Neural progenitor cell (in vitro differentiated cells): ENCODE measurements at regions not wholly inside any gene's neighbourhood (a gene's known extent, or its start where the extent isn't known, plus 50 kb on each side); places are given as distances from the start of the nearest gene placed in this dataset.

ENCODE experiments used
- DNase-seq: peaks from one replicate; pipeline ENCODE4 v3.0.0-alpha.2; 2016; ENCODE audit warnings: low spot score
- H2AFZ ChIP-seq: fragments of 200-600 bp; sonication (generic); replicated peaks from 2 replicates; pipeline ENCODE4 v1.6.1; 2016; ENCODE audit warnings: antibody characterized with exemption
- H3F3A ChIP-seq: fragments of 200-600 bp; sonication (generic); 2 replicates; pipeline ENCODE4 v1.6.1; 2016; ENCODE audit warnings: antibody characterized with exemption, low read depth
- H3K27ac ChIP-seq: fragments of 200-600 bp; sonication (generic); 2 replicates; pipeline ENCODE4 v1.5.1; 2016; ENCODE audit warnings: mild to moderate bottlenecking
- H3K27me3 ChIP-seq: fragments of 200-600 bp; sonication (generic); 2 replicates; pipeline ENCODE4 v1.6.1; 2016; ENCODE audit warnings: mild to moderate bottlenecking, moderate library complexity
- H3K36me3 ChIP-seq: fragments of 200-600 bp; sonication (generic); 2 replicates; pipeline ENCODE4 v1.5.1; 2016
- H3K4me1 ChIP-seq: fragments of 200-600 bp; sonication (generic); 2 replicates; pipeline ENCODE4 v1.6.1; 2016; ENCODE audit warnings: mixed run types
- H3K4me2 ChIP-seq: fragments of 200-600 bp; sonication (generic); 2 replicates; pipeline ENCODE4 v1.6.1; 2016
- H3K4me3 ChIP-seq: fragments of 200-600 bp; sonication (generic); 2 replicates; pipeline ENCODE4 v1.5.1; 2016
- H3K79me2 ChIP-seq: fragments of 200-600 bp; sonication (generic); 2 replicates; pipeline ENCODE4 v1.6.1; 2016; ENCODE audit warnings: low read depth
- H3K9ac ChIP-seq: fragments of 200-600 bp; sonication (generic); 2 replicates; pipeline ENCODE4 v1.6.1; 2016
- H3K9me3 ChIP-seq: fragments of 200-600 bp; sonication (generic); 2 replicates; pipeline ENCODE4 v1.5.1; 2016; ENCODE audit warnings: low read depth
- H4K20me1 ChIP-seq: fragments of 200-600 bp; sonication (generic); 2 replicates; pipeline ENCODE4 v1.6.1; 2016; ENCODE audit warnings: low read depth
- H3K27ac Mint-ChIP-seq: 3 replicates; pipeline ENCODE4 v1.8.0; 2021; ENCODE audit warnings: mixed read lengths
- H3K27me3 Mint-ChIP-seq: 2 replicates; pipeline ENCODE4 v1.8.0; 2022; ENCODE audit warnings: low read depth, mild to moderate bottlenecking, inconsistent platforms, moderate library complexity, mixed read lengths; ENCODE audit not compliant: insufficient read depth
- H3K36me3 Mint-ChIP-seq: 3 replicates; pipeline ENCODE4 v1.8.0; 2021; ENCODE audit warnings: mixed read lengths
- H3K4me1 Mint-ChIP-seq: 3 replicates; pipeline ENCODE4 v1.8.0; 2021; ENCODE audit warnings: mixed read lengths
- H3K4me3 Mint-ChIP-seq: 3 replicates; pipeline ENCODE4 v1.8.0; 2021; ENCODE audit warnings: mild to moderate bottlenecking, moderate library complexity, mixed read lengths
- H3K9me3 Mint-ChIP-seq: 3 replicates; pipeline ENCODE4 v1.8.0; 2020; ENCODE audit warnings: mixed read lengths
- CTCF ChIP-seq: fragments of 200-600 bp; sonication (generic); IDR thresholded peaks from 2 replicates; pipeline ENCODE4 v1.5.1; 2017; ENCODE audit warnings: antibody characterized with exemption, mild to moderate bottlenecking
- EZH2 ChIP-seq: fragments of 200-600 bp; sonication (generic); IDR thresholded peaks from 2 replicates; pipeline ENCODE4 v1.6.1; 2017; ENCODE audit warnings: antibody characterized with exemption, mild to moderate bottlenecking, moderate library complexity
- EZH2phosphoT487 ChIP-seq: fragments of 200-600 bp; sonication (generic); IDR thresholded peaks from 2 replicates; pipeline ENCODE4 v1.6.1; 2017; ENCODE audit warnings: antibody characterized with exemption

- no peaks in the 10 kb centered on the region for H3F3A ChIP-seq
- no peak overlapping the region for H3K27ac ChIP-seq
- Mint-ChIP-seq H3K36me3 (no peaks in the 10 kb centered on the region), H3K4me3 (no peak overlapping the region), H3K9me3 (no peaks in the 10 kb centered on the region), H3K27ac (no peak overlapping the region), H3K4me1 (no peaks in the 10 kb centered on the region), H3K27me3 (peaks cover 2% of the 10 kb centered on the region)
- TF ChIP-seq EZH2 (no peak), EZH2phosphoT487 (no peak), CTCF (no peak)
- H4K20me1 ChIP-seq: no peaks in the 10 kb centered on the region
- no peaks in the 10 kb centered on the region for H3K27me3 ChIP-seq
- H3K9ac ChIP-seq: no peak overlapping the region
- H3K79me2 ChIP-seq: no peaks in the 10 kb centered on the region
- H2AFZ ChIP-seq: no peak overlapping the region
- H3K9me3 ChIP-seq: no peaks in the 10 kb centered on the region
- H3K36me3 ChIP-seq: no peaks in the 10 kb centered on the region
- no peak overlapping the region for H3K4me2 ChIP-seq
- H3K4me3 ChIP-seq: no peak overlapping the region
- no peak for DNase-seq
- no peaks in the 10 kb centered on the region for H3K4me1 ChIP-seq
These were observed 340.7 kb upstream of the ARX start for GRCh38 chrX:25356456-25356855.

- Histone ChIP-seq H3K4me3 (no peak overlapping the region), H3K4me1 (peaks cover 10% of the 10 kb centered on the region), H3K27me3 (no peaks in the 10 kb centered on the region), H3F3A (peaks cover 4% of the 10 kb centered on the region), H3K9me3 (no peaks in the 10 kb centered on the region), H3K27ac (peak overlapping the region; percentile 74), H3K4me2 (peak overlapping the region; percentile 47), H3K9ac (no peak overlapping the region), H3K36me3 (no peaks in the 10 kb centered on the region), H3K79me2 (no peaks in the 10 kb centered on the region), H4K20me1 (no peaks in the 10 kb centered on the region), H2AFZ (no peak overlapping the region)
- H3K9me3 Mint-ChIP-seq: peaks cover 2% of the 10 kb centered on the region
- no peak overlapping the region for H3K27ac Mint-ChIP-seq
- H3K4me1 Mint-ChIP-seq: no peaks in the 10 kb centered on the region
- no peak overlapping the region for H3K4me3 Mint-ChIP-seq
- no peaks in the 10 kb centered on the region for H3K36me3 Mint-ChIP-seq
- H3K27me3 Mint-ChIP-seq: peaks cover 3% of the 10 kb centered on the region
- TF ChIP-seq EZH2phosphoT487: no peak
- no peak for TF ChIP-seq EZH2
- no peak for TF ChIP-seq CTCF
- peak; percentile 46 for DNase-seq
These were observed 328.6 kb upstream of the ARX start for GRCh38 chrX:25344161-25344936.

GRCh38 chrX:25343060-25343459 is 327.3 kb upstream of the ARX start:
- H3K4me1 Mint-ChIP-seq: no peaks in the 10 kb centered on the region
- no peaks in the 10 kb centered on the region for H3K36me3 Mint-ChIP-seq
- TF ChIP-seq EZH2: no peak
- TF ChIP-seq CTCF: peak; percentile 32
- no peak for TF ChIP-seq EZH2phosphoT487
- H3K9me3 Mint-ChIP-seq: peaks cover 8% of the 10 kb centered on the region
- no peak overlapping the region for H3K27ac Mint-ChIP-seq
- Histone ChIP-seq H3K9ac (no peak overlapping the region), H3K9me3 (peaks cover 4% of the 10 kb centered on the region), H4K20me1 (no peaks in the 10 kb centered on the region), H3K27ac (no peak overlapping the region), H3K27me3 (no peaks in the 10 kb centered on the region), H3K79me2 (no peaks in the 10 kb centered on the region), H3K4me1 (peaks cover 10% of the 10 kb centered on the region), H3K4me2 (no peak overlapping the region), H2AFZ (no peak overlapping the region), H3F3A (peaks cover 4% of the 10 kb centered on the region), H3K36me3 (no peaks in the 10 kb centered on the region), H3K4me3 (no peak overlapping the region)
- peak; percentile 16 for DNase-seq
- no peak overlapping the region for H3K4me3 Mint-ChIP-seq
- H3K27me3 Mint-ChIP-seq: peaks cover 3% of the 10 kb centered on the region
